MM.1S (cell line): ENCODE measurements at regions not wholly inside any gene's neighbourhood (a gene's known extent, or its start where the extent isn't known, plus 50 kb on each side); places are given as distances from the start of the nearest gene placed in this dataset.

Source experiments
- EZH2 ChIP-seq: fragments of 300-600 bp; sonication (generic); optimal IDR thresholded peaks from 2 replicates; pipeline ENCODE3; 2017; ENCODE audit warnings: low read depth, mild to moderate bottlenecking, antibody characterized with exemption, low read length, mixed read lengths
- EZH2phosphoT487 ChIP-seq: fragments of 300-600 bp; sonication (generic); IDR thresholded peaks from 2 replicates; pipeline ENCODE4 v1.6.1; 2018; ENCODE audit warnings: antibody characterized with exemption, low read length
- TF ChIP-seq, protein P1 (sequence below): fragments of 300-600 bp; sonication (generic); IDR thresholded peaks from 2 replicates; pipeline ENCODE4 v1.5.1; 2016; ENCODE audit warnings: antibody characterized with exemption, low read length, mixed read lengths

DNA sequence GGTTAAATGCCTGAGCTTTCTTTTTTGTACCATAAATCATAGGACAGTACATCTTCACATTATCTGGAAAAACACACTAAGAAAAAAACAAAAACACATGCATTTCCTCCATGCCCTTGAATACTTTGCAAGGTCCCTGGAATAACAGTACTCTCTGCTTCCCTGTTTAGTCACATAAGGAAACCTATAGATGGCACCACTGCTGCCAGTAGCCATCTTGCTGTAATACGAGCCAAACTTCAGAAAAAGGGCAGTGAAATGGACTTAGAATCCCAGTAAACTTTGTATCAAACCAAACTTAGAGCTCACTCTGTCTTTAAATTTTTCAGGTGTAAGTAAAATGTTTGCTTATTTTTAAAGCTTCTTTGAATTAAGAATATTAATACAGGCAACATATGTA, 435.5 kb downstream of the KCNJ2 start:
- no peak for TF ChIP-seq EZH2
- TF ChIP-seq, protein P1, sequence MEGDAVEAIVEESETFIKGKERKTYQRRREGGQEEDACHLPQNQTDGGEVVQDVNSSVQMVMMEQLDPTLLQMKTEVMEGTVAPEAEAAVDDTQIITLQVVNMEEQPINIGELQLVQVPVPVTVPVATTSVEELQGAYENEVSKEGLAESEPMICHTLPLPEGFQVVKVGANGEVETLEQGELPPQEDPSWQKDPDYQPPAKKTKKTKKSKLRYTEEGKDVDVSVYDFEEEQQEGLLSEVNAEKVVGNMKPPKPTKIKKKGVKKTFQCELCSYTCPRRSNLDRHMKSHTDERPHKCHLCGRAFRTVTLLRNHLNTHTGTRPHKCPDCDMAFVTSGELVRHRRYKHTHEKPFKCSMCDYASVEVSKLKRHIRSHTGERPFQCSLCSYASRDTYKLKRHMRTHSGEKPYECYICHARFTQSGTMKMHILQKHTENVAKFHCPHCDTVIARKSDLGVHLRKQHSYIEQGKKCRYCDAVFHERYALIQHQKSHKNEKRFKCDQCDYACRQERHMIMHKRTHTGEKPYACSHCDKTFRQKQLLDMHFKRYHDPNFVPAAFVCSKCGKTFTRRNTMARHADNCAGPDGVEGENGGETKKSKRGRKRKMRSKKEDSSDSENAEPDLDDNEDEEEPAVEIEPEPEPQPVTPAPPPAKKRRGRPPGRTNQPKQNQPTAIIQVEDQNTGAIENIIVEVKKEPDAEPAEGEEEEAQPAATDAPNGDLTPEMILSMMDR = no peak
- TF ChIP-seq EZH2phosphoT487 = no peak
